Epidermal melanocyte (primary cell): ENCODE measurements at regions not wholly inside any gene's neighbourhood (a gene's known extent, or its start where the extent isn't known, plus 50 kb on each side); places are given as distances from the start of the nearest gene placed in this dataset.

Experiments
- DNase-seq: peaks from one replicate; pipeline ENCODE4 v3.0.0; 2011; ENCODE audit warnings: low spot score; ENCODE audit not compliant: insufficient read length

GRCh38 chr15:52922871-52923270 lies 132.7 kb upstream of the ONECUT1 start:
- DNase-seq = no peak

GRCh38 chr15:52912172-52912571 lies 122.0 kb upstream of the ONECUT1 start:
- no peak for DNase-seq

- DNase-seq = no peak
Measured at GRCh38 chr15:52893338-52893737, 103.2 kb upstream of the ONECUT1 start.

- no peak for DNase-seq
Measured at GRCh38 chr15:52879904-52880303, 89.8 kb upstream of the ONECUT1 start.

GRCh38 chr15:52879145-52879544 lies 89.0 kb upstream of the ONECUT1 start:
- no peak for DNase-seq

- no peak for DNase-seq
Measured at GRCh38 chr15:52876991-52877663, 87.0 kb upstream of the ONECUT1 start.

GRCh38 chr15:52872036-52872818 lies 82.1 kb upstream of the ONECUT1 start:
- DNase-seq = no peak

- DNase-seq = no peak
Measured at GRCh38 chr15:52870015-52870414, 79.9 kb upstream of the ONECUT1 start.

- DNase-seq = no peak
Measured at GRCh38 chr15:52866698-52867097, 76.6 kb upstream of the ONECUT1 start.

- DNase-seq = no peak
Measured at GRCh38 chr15:52862677-52863076, 72.5 kb upstream of the ONECUT1 start.

GRCh38 chr15:52858782-52859176 lies 68.6 kb upstream of the ONECUT1 start:
- no peak for DNase-seq

GRCh38 chr15:52857937-52858781 lies 68.0 kb upstream of the ONECUT1 start:
- no peak for DNase-seq

GRCh38 chr15:52857471-52857870 lies 67.3 kb upstream of the ONECUT1 start:
- DNase-seq = no peak

- DNase-seq = no peak
Measured at GRCh38 chr15:52856286-52856685, 66.2 kb upstream of the ONECUT1 start.

- DNase-seq = no peak
Measured at GRCh38 chr15:52855157-52855556, 65.0 kb upstream of the ONECUT1 start.

GRCh38 chr15:52844823-52845222 lies 54.7 kb upstream of the ONECUT1 start:
- no peak for DNase-seq
